K562 (cell line): ENCODE measurements at regions not wholly inside any gene's neighbourhood (a gene's known extent, or its start where the extent isn't known, plus 50 kb on each side); places are given as distances from the start of the nearest gene placed in this dataset.

Experiments used
- ATAC-seq: fragments of 200-7000 bp; cut with Tn5 transposase; 3 replicates; pipeline ENCODE4 v1.9.1; 2020; ENCODE audit warnings: moderate library complexity
- BruUV-seq: library from RNA; stranded (reverse); fragments of 400-500 nt; replicated peaks from 2 replicates; lab custom pipeline; 2021; lab: Mats Ljungman, UMichigan
- CTCF ChIA-PET: fragments of 300-600 bp; formaldehyde crosslinking; extraction: SDS; loops from one replicate; lab custom pipeline; 2021; ENCODE audit warnings: low intra/inter-chr PET ratio; lab: Yijun Ruan, JAX
- POLR2A ChIA-PET: fragments of 300-600, 350-650 bp; sonication (Branson Sonifier 250); formaldehyde crosslinking; extraction: SDS; loops from one replicate; lab custom pipeline; 2021; ENCODE audit warnings: antibody characterized with exemption, inconsistent platforms; lab: Yijun Ruan, JAX
- DNase-seq, 4 experiments: peaks; one replicate each; pipeline versions ENCODE4 v3.0.0 to v3.0.0-alpha.2; 2011 to 2018; ENCODE audit warnings: low spot score in 3 of 4, mixed read lengths in 3 of 4; ENCODE audit errors: extremely low read depth in 1 of 4
- FAIRE-seq: peaks from 2 replicates; lab custom pipeline; 2011; peaks lifted over from hg19 to GRCh38; lab: Jason Lieb, UNC
- H2AFZ ChIP-seq: 2 replicates; pipeline ENCODE4 v1.6.0; 2011; ENCODE audit warnings: low read depth, low read length, control low read depth, inconsistent platforms
- H3K27ac ChIP-seq: fragments of 200-600 bp; 3 replicates; pipeline ENCODE4 v1.8.0; 2011; ENCODE audit warnings: low read depth, mild to moderate bottlenecking, control low read depth, inconsistent platforms, low read length, moderate library complexity, mixed read lengths; ENCODE audit errors: extremely low read depth
- H3K27me3 ChIP-seq, 2 experiments: fragments of 300-600 bp in 1 of 2; 2 replicates in 1 of 2; 3 replicates in 1 of 2; pipeline versions ENCODE4 v1.6.0 to v1.8.0; 2011; ENCODE audit warnings: inconsistent platforms in 2 of 2, low read length in 2 of 2, mild to moderate bottlenecking in 1 of 2, mixed read lengths in 1 of 2, moderate library complexity in 1 of 2; ENCODE audit not compliant: control insufficient read depth in 2 of 2, insufficient read depth in 2 of 2
- H3K36me3 ChIP-seq: fragments of 300-600 bp; 3 replicates; pipeline ENCODE4 v1.8.0; 2011; ENCODE audit warnings: mild to moderate bottlenecking, low read length, inconsistent platforms; ENCODE audit not compliant: control insufficient read depth, insufficient read depth
- H3K4me1 ChIP-seq, 2 experiments: fragments of 200-600 bp in 1 of 2; replicated peaks in 1 of 2; 2 replicates in 1 of 2; 3 replicates in 1 of 2; pipeline versions ENCODE4 v1.5.1 to v1.8.0; 2011; ENCODE audit warnings: inconsistent platforms in 2 of 2, low read length in 2 of 2, mild to moderate bottlenecking in 1 of 2, mixed read lengths in 1 of 2, moderate library complexity in 1 of 2; ENCODE audit not compliant: control insufficient read depth in 2 of 2, insufficient read depth in 2 of 2
- H3K4me2 ChIP-seq: 2 replicates; pipeline ENCODE4 v1.6.1; 2011; ENCODE audit warnings: low read length, control low read depth, inconsistent platforms, mixed read lengths; ENCODE audit not compliant: insufficient read depth
- H3K4me3 ChIP-seq: fragments of 200-600 bp; sonication (generic), shearing (Covaris generic); 2 replicates; pipeline ENCODE4 v1.5.1; 2016; ENCODE audit warnings: control low read depth, inconsistent platforms
- H3K79me2 ChIP-seq: fragments of 200-600 bp; 3 replicates; pipeline ENCODE4 v1.8.0; 2011; ENCODE audit warnings: low read length, inconsistent platforms; ENCODE audit not compliant: control insufficient read depth, insufficient read depth
- H3K9ac ChIP-seq, 2 experiments: 2 replicates each; pipeline versions ENCODE4 v1.6.0 to v1.6.1; 2011; ENCODE audit warnings: low read depth in 2 of 2, low read length in 2 of 2, control low read depth in 1 of 2, inconsistent platforms in 1 of 2, mild to moderate bottlenecking in 1 of 2, mixed read lengths in 1 of 2; ENCODE audit not compliant: insufficient read depth in 1 of 2
- H3K9me1 ChIP-seq: one replicate; pipeline ENCODE4 v1.6.0; 2011; ENCODE audit warnings: inconsistent platforms, mild to moderate bottlenecking, low read length, moderate library complexity; ENCODE audit not compliant: control insufficient read depth, insufficient read depth
- H3K9me3 ChIP-seq: replicated peaks from 2 replicates; pipeline ENCODE4 v1.5.1; 2011; ENCODE audit warnings: low read depth, low read length, inconsistent platforms; ENCODE audit not compliant: control insufficient read depth, insufficient read depth
- H4K20me1 ChIP-seq: replicated peaks from 2 replicates; pipeline ENCODE4 v1.6.1; 2011; ENCODE audit warnings: low read length, inconsistent platforms, mixed read lengths; ENCODE audit not compliant: control insufficient read depth, insufficient read depth
- ATF4 ChIP-seq: fragments of 450-650 bp; formaldehyde crosslinking; IDR thresholded peaks from 2 replicates; pipeline ENCODE4 v1.4.0; 2022; ENCODE audit warnings: mild to moderate bottlenecking, moderate library complexity
- CBFA2T2 ChIP-seq: fragments of 450-650 bp; conservative IDR thresholded peaks from 2 replicates; pipeline ENCODE4 v1.6.1; 2017; ENCODE audit warnings: mild to moderate bottlenecking
- CBX8 ChIP-seq: fragments of 200-600 bp; sonication (generic); IDR thresholded peaks from 2 replicates; pipeline ENCODE4 v1.6.1; 2012; ENCODE audit warnings: borderline replicate concordance, mixed run types, low read depth, mild to moderate bottlenecking, moderate library complexity, mixed read lengths, low read length, control low read depth, inconsistent platforms; ENCODE audit not compliant: poor library complexity, severe bottlenecking; ENCODE audit errors: extremely low read depth
- ERF ChIP-seq: fragments of 450-650 bp; formaldehyde crosslinking; IDR thresholded peaks from 2 replicates; pipeline ENCODE4 v1.4.0; 2020; ENCODE audit warnings: mild to moderate bottlenecking, mixed read lengths
- ESRRB ChIP-seq: fragments of 250-450 bp; sonication (Bioruptor Pico); IDR thresholded peaks from 2 replicates; pipeline ENCODE4 v1.5.0; 2020; ENCODE audit warnings: mild to moderate bottlenecking, moderate library complexity, borderline replicate concordance
- GTF2B ChIP-seq: IDR thresholded peaks from 2 replicates; pipeline ENCODE4 v1.6.1; 2011; ENCODE audit not compliant: insufficient read length; ENCODE audit errors: extremely low read depth
- HNRNPUL1 ChIP-seq: fragments of 200-400 bp; formaldehyde crosslinking; IDR thresholded peaks from 2 replicates; pipeline ENCODE4 v1.6.1; 2017; ENCODE audit warnings: low read length
- NR2C1 ChIP-seq, 2 experiments: fragments of 450-650 bp; IDR thresholded peaks; 2 replicates each; pipeline ENCODE4 v1.6.1; 2017; ENCODE audit warnings: mild to moderate bottlenecking in 2 of 2, antibody characterized with exemption in 1 of 2, inconsistent platforms in 1 of 2, missing compliant biosample characterization in 1 of 2, missing genetic modification characterization in 1 of 2
- POLR2G ChIP-seq: fragments of 200-400 bp; formaldehyde crosslinking; IDR thresholded peaks from 2 replicates; pipeline ENCODE4 v1.6.1; 2017; ENCODE audit warnings: low read depth, mild to moderate bottlenecking, antibody characterized with exemption, low read length, moderate library complexity
- RBM39 ChIP-seq: fragments of 200-400 bp; formaldehyde crosslinking; optimal IDR thresholded peaks from 2 replicates; pipeline ENCODE3; 2018; ENCODE audit warnings: low read depth, low read length
- SMARCC2 ChIP-seq: fragments of 450-650 bp; IDR thresholded peaks from 2 replicates; pipeline ENCODE4 v1.6.1; 2017; ENCODE audit warnings: antibody characterized with exemption, moderate library complexity, mild to moderate bottlenecking, low read depth
- TBL1XR1 ChIP-seq, 2 experiments: IDR thresholded peaks; 2 replicates each; pipeline ENCODE4 v1.6.1; 2012; ENCODE audit warnings: improper control_type of control experiment in 2 of 2, low read length in 2 of 2, mild to moderate bottlenecking in 1 of 2
- THAP12 ChIP-seq: fragments of 250-450 bp; sonication (Bioruptor Pico); IDR thresholded peaks from 2 replicates; pipeline ENCODE4 v1.9.0; 2021; ENCODE audit warnings: mild to moderate bottlenecking, inconsistent platforms
- ZNF449 ChIP-seq: fragments of 250-450 bp; sonication (Bioruptor Pico); IDR thresholded peaks from 2 replicates; pipeline ENCODE4 v1.8.0; 2022; ENCODE audit warnings: moderate library complexity, mild to moderate bottlenecking, inconsistent platforms
- WGBS: fragments of 100-300 bp; shearing (Covaris generic); methylation state at CpG from one replicate; pipeline ENCODE4 v1.1.6; 2016; ENCODE audit warnings: low coverage, mixed read lengths; ENCODE audit not compliant: insufficient coverage; ENCODE audit errors: missing lambda C conversion rate; 5-methylcytosine and 5-hydroxymethylcytosine counted together
- in situ Hi-C: fragments of 300-500 bp; cut with MboI; formaldehyde crosslinking; loops from 4 replicates; pipeline ENCODE4 v1.15.0; 2018; ENCODE audit warnings: inconsistent platforms, mixed read lengths
- intact Hi-C: fragments of 100-400 bp; cut with micrococcal nuclease; formaldehyde crosslinking; loops from 2 replicates; pipeline ENCODE4 v1.14.2; 2022
- TF ChIP-seq, protein P1 (sequence below): sonication (generic); formaldehyde crosslinking; IDR thresholded peaks from 2 replicates; pipeline ENCODE4 v1.8.0; 2022; ENCODE audit warnings: mild to moderate bottlenecking, low read depth, missing genetic modification reagents

DNA sequence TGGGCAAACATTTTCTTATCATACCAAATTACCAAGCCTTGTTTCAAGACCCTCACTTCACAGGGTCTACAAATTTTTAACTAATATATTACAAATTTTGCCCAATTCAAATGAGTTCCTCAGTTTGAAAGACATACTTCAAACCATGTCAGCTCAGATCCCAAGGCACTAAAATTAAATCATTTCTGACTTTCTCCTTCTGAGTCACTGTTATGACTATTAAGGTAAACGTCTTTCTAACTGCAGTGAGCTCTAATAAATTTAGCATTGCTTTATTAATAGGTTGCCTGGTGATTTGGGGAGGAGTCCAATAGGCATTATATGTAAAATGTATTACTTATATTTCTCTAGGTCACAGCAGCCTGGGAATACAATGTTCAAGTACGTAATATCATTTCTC, 158.2 kb upstream of the ARHGEF26 start:
- no TSS peak for BruUV-seq
- WGBS = 0% methylated on average over 2 of the region's 2 CpGs
- ATAC-seq (no peak), FAIRE-seq (no peak), DNase-seq (no peak)
- no peak overlapping the region for H3K4me2 ChIP-seq
- no peaks in the 10 kb centered on the region for H4K20me1 ChIP-seq
- POLR2A ChIA-PET = no interaction called here
- H3K27me3 ChIP-seq = no peaks in the 10 kb centered on the region
- CTCF ChIA-PET = no interaction called here
- H3K27ac ChIP-seq = no peak overlapping the region
- H3K9me3 ChIP-seq = no peaks in the 10 kb centered on the region
- H2AFZ ChIP-seq = no peak overlapping the region
- no peaks in the 10 kb centered on the region for H3K36me3 ChIP-seq
- no peaks in the 10 kb centered on the region for H3K9me1 ChIP-seq
- H3K9ac ChIP-seq = no peak overlapping the region
- H3K4me3 ChIP-seq = no peak overlapping the region
- intact Hi-C loops = no loop called here
- H3K4me1 ChIP-seq = no peaks in the 10 kb centered on the region
- in situ Hi-C loops = no loop called here
- no peaks in the 10 kb centered on the region for H3K79me2 ChIP-seq
- TF ChIP-seq GTF2B (no peak), CBFA2T2 (no peak), ATF4 (CRISPR knock-in tag) (no peak), ESRRB (no peak), THAP12 (CRISPR knock-in tag) (no peak), RBM39 (no peak), NR2C1 (IDR thresholded peaks at IDR 0.05) (no peak), NR2C1 (tag; IDR thresholded peaks at IDR 0.05) (no peak), CBX8 (no peak), SMARCC2 (no peak), ZNF449 (CRISPR knock-in tag) (no peak), HNRNPUL1 (no peak), TBL1XR1 (IDR thresholded peaks at IDR 0.05; ENCODE audit: low read length in 2 of 2) (no peak), POLR2G (no peak), ERF (no peak)
- TF ChIP-seq, protein P1, sequence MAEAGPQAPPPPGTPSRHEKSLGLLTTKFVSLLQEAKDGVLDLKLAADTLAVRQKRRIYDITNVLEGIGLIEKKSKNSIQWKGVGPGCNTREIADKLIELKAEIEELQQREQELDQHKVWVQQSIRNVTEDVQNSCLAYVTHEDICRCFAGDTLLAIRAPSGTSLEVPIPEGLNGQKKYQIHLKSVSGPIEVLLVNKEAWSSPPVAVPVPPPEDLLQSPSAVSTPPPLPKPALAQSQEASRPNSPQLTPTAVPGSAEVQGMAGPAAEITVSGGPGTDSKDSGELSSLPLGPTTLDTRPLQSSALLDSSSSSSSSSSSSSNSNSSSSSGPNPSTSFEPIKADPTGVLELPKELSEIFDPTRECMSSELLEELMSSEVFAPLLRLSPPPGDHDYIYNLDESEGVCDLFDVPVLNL = no peak
